GM12878 (cell line): ENCODE measurements at regions not wholly inside any gene's neighbourhood (a gene's known extent, or its start where the extent isn't known, plus 50 kb on each side); places are given as distances from the start of the nearest gene placed in this dataset.

ENCODE experiments used
- ATAC-seq: fragments of 200-7000 bp; cut with Tn5 transposase; 3 replicates; pipeline ENCODE4 v1.9.1; 2020; ENCODE audit warnings: mild to moderate bottlenecking, moderate library complexity
- BruUV-seq: library from RNA; stranded (reverse); fragments of 400-500 nt; replicated peaks from 2 replicates; lab custom pipeline; 2021; lab: Mats Ljungman, UMichigan
- CTCF ChIA-PET: fragments of 300-600 bp; sonication (Branson Sonifier 250); formaldehyde crosslinking; extraction: SDS; loops from one replicate; lab custom pipeline; 2021; ENCODE audit warnings: inconsistent platforms; lab: Yijun Ruan, JAX
- POLR2A ChIA-PET: fragments of 350-600 bp; formaldehyde crosslinking; extraction: SDS; loops from one replicate; lab custom pipeline; 2021; ENCODE audit warnings: inconsistent platforms; lab: Charles Lee
- RAD21 ChIA-PET: fragments of 300-600 bp; sonication (Branson Sonifier 250); formaldehyde crosslinking; loops from one replicate; lab custom pipeline; 2023; ENCODE audit warnings: antibody characterized with exemption; ENCODE audit not compliant: unreplicated experiment; lab: Charles Lee
- SMC1A ChIA-PET: fragments of 300-600 bp; sonication (Branson Sonifier 250); formaldehyde crosslinking; loops from one replicate; lab custom pipeline; 2023; ENCODE audit not compliant: unreplicated experiment, uncharacterized antibody; lab: Charles Lee
- DNase-seq: peaks from one replicate; pipeline ENCODE4 v3.0.0-alpha.2; 2011; ENCODE audit warnings: low read depth, low spot score
- FAIRE-seq: peaks from 3 replicates; lab custom pipeline; 2011; peaks lifted over from hg19 to GRCh38; lab: Jason Lieb, UNC
- H2AFZ ChIP-seq: 2 replicates; pipeline ENCODE4 v1.6.0; 2011; ENCODE audit warnings: low read depth, low read length, control low read depth; ENCODE audit not compliant: control insufficient read depth
- H3K27ac ChIP-seq: 2 replicates; pipeline ENCODE4 v1.5.1; 2011; ENCODE audit warnings: control low read depth; ENCODE audit not compliant: control insufficient read depth, insufficient read depth
- H3K27me3 ChIP-seq, 2 experiments: replicated peaks in 1 of 2; 2 replicates each; pipeline versions ENCODE4 v1.6.0 to v1.6.1; 2011; ENCODE audit warnings: low read length in 1 of 2; ENCODE audit not compliant: control insufficient read depth in 2 of 2, insufficient read depth in 2 of 2
- H3K36me3 ChIP-seq, 2 experiments: 2 replicates each; pipeline ENCODE4 v1.5.1; 2011; ENCODE audit warnings: low read length in 1 of 2; ENCODE audit not compliant: control insufficient read depth in 2 of 2, insufficient read depth in 2 of 2
- H3K4me1 ChIP-seq: 2 replicates; pipeline ENCODE4 v1.6.1; 2011; ENCODE audit warnings: mild to moderate bottlenecking, low read length, moderate library complexity, mixed read lengths; ENCODE audit not compliant: control insufficient read depth, insufficient read depth
- H3K4me2 ChIP-seq: 2 replicates; pipeline ENCODE4 v1.6.0; 2011; ENCODE audit warnings: control low read depth; ENCODE audit not compliant: control insufficient read depth, insufficient read depth
- H3K4me3 ChIP-seq: fragments of 200-600 bp; sonication (generic); 2 replicates; pipeline ENCODE4 v1.5.1; 2016
- H3K79me2 ChIP-seq: 2 replicates; pipeline ENCODE4 v1.6.0; 2011; ENCODE audit warnings: low read length; ENCODE audit not compliant: control insufficient read depth, insufficient read depth
- H3K9ac ChIP-seq: 2 replicates; pipeline ENCODE4 v1.8.0; 2011; ENCODE audit warnings: low read length, control low read depth, mixed read lengths; ENCODE audit not compliant: control insufficient read depth, insufficient read depth
- H3K9me3 ChIP-seq: replicated peaks from 3 replicates; pipeline ENCODE4 v1.5.1; 2011; ENCODE audit warnings: mild to moderate bottlenecking, low read length; ENCODE audit not compliant: control insufficient read depth, insufficient read depth
- H4K20me1 ChIP-seq: 2 replicates; pipeline ENCODE4 v1.6.0; 2011; ENCODE audit not compliant: control insufficient read depth, insufficient read depth
- BCL3 ChIP-seq: IDR thresholded peaks from 2 replicates; pipeline ENCODE4 v1.6.1; 2011; ENCODE audit warnings: borderline replicate concordance, low read depth, mild to moderate bottlenecking, moderate library complexity, low read length; ENCODE audit not compliant: insufficient read depth, poor library complexity, severe bottlenecking
- CEBPZ ChIP-seq: fragments of 150-350 bp; IDR thresholded peaks from 2 replicates; pipeline ENCODE4 v1.6.1; 2016; ENCODE audit warnings: low read depth, low read length
- CHD1 ChIP-seq: IDR thresholded peaks from 2 replicates; pipeline ENCODE4 v1.6.1; 2012; ENCODE audit warnings: low read depth, low read length, improper control_type of control experiment
- MXI1 ChIP-seq: fragments of 150-350 bp; IDR thresholded peaks from 2 replicates; pipeline ENCODE4 v1.6.1; 2011; ENCODE audit warnings: low read depth, mild to moderate bottlenecking, inconsistent platforms, low read length, improper control_type of control experiment
- TARDBP ChIP-seq: IDR thresholded peaks from 2 replicates; pipeline ENCODE4 v1.6.1; 2016; ENCODE audit warnings: borderline replicate concordance
- WGBS: methylation state at CpG from one replicate; pipeline ENCODE4 v1.1.6; 2016; ENCODE audit warnings: low lambda C conversion rate; ENCODE audit not compliant: insufficient replicate concordance, insufficient coverage; ENCODE audit errors: missing lambda C conversion rate; 5-methylcytosine and 5-hydroxymethylcytosine counted together
- in situ Hi-C: fragments of 300-500 bp; cut with MboI; formaldehyde crosslinking; loops from 9 replicates; pipeline ENCODE4 v1.14.3; 2018; ENCODE audit warnings: mixed read lengths
- intact Hi-C: fragments of 100-400 bp; cut with micrococcal nuclease; formaldehyde crosslinking; loops from one replicate; pipeline ENCODE4 v1.14.2; 2022; ENCODE audit not compliant: unreplicated experiment

GRCh38 chr10:4754143-4754542, 71.9 kb upstream of the AKR1E2 start:
- CTCF ChIA-PET: no interaction called here
- RAD21 ChIA-PET: no interaction called here
- SMC1A ChIA-PET: no interaction called here
- Histone ChIP-seq H3K4me3 (no peak overlapping the region), H3K36me3 (no peaks in the 10 kb centered on the region), H3K79me2 (no peaks in the 10 kb centered on the region), H3K4me2 (no peak overlapping the region), H3K27ac (no peak overlapping the region), H2AFZ (no peak overlapping the region), H3K9me3 (no peaks in the 10 kb centered on the region), H4K20me1 (no peaks in the 10 kb centered on the region), H3K27me3 (no peaks in the 10 kb centered on the region; a peak in 1 of 4 replicates), H3K9ac (no peak overlapping the region), H3K4me1 (no peaks in the 10 kb centered on the region)
- intact Hi-C loops: no loop called here
- 29% methylated on average over 5 of the region's 8 CpGs for WGBS
- FAIRE-seq (no peak), DNase-seq (no peak), ATAC-seq (no peak)
- no TSS peak for BruUV-seq
- TF ChIP-seq CHD1: no peak
- no peak for TF ChIP-seq CEBPZ
- TF ChIP-seq BCL3: no peak
- no peak for TF ChIP-seq MXI1
- TF ChIP-seq TARDBP: no peak
- in situ Hi-C loops: no loop called here
- POLR2A ChIA-PET: no interaction called here
